HEK293 (cell line): ENCODE measurements at regions not wholly inside any gene's neighbourhood (a gene's known extent, or its start where the extent isn't known, plus 50 kb on each side); places are given as distances from the start of the nearest gene placed in this dataset.

Source experiments
- CTCF ChIA-PET: fragments of 350-600 bp; formaldehyde crosslinking; extraction: SDS; loops from one replicate; lab custom pipeline; 2021; ENCODE audit warnings: antibody characterized with exemption; lab: Yijun Ruan, JAX
- POLR2A ChIA-PET: fragments of 300-600 bp; formaldehyde crosslinking; extraction: SDS; loops from one replicate; lab custom pipeline; 2020; ENCODE audit warnings: antibody characterized with exemption, inconsistent platforms; lab: Yijun Ruan, JAX
- H3K27ac ChIP-seq: fragments of 200-500 bp; sonication (Bioruptor generic); 2 replicates; pipeline ENCODE4 v1.5.1; 2014; ENCODE audit warnings: low read depth, low read length, control low read depth, inconsistent platforms; ENCODE audit errors: extremely low read depth
- H3K36me3 ChIP-seq, 2 experiments: fragments of 200-500 bp in 1 of 2; sonication (Bioruptor generic) in 1 of 2; 1 replicate in 1 of 2; 2 replicates in 1 of 2; pipeline ENCODE4 v1.5.1; 2014 to 2017; ENCODE audit warnings: inconsistent platforms in 2 of 2, low read length in 2 of 2; ENCODE audit not compliant: control insufficient read depth in 2 of 2, insufficient read depth in 1 of 2
- H3K4me1 ChIP-seq: fragments of 200-500 bp; sonication (Bioruptor generic); 2 replicates; pipeline ENCODE4 v1.5.1; 2014; ENCODE audit warnings: mild to moderate bottlenecking, low read length, inconsistent platforms; ENCODE audit not compliant: control insufficient read depth, insufficient read depth
- H3K4me3 ChIP-seq: 2 replicates; pipeline ENCODE4 v1.5.1; 2011; ENCODE audit warnings: low read depth, mild to moderate bottlenecking, control low read depth, low read length, moderate library complexity
- H3K9me3 ChIP-seq: fragments of 200-500 bp; sonication (Bioruptor generic); 2 replicates; pipeline ENCODE4 v1.5.1; 2014; ENCODE audit warnings: low read depth, low read length, inconsistent platforms; ENCODE audit not compliant: control insufficient read depth, insufficient read depth
- GFI1B ChIP-seq: fragments of 450-650 bp; formaldehyde crosslinking; IDR thresholded peaks from 2 replicates; pipeline ENCODE4 v1.5.1; 2016; ENCODE audit warnings: missing biosample characterization, missing genetic modification characterization
- SALL2 ChIP-seq: fragments of 450-650 bp; formaldehyde crosslinking; IDR thresholded peaks from 2 replicates; pipeline ENCODE4 v1.5.0; 2017; ENCODE audit warnings: missing biosample characterization, mild to moderate bottlenecking, missing genetic modification characterization, borderline replicate concordance
- SCRT1 ChIP-seq: fragments of 450-650 bp; formaldehyde crosslinking; IDR thresholded peaks from 2 replicates; pipeline ENCODE4 v1.5.1; 2016; ENCODE audit warnings: missing biosample characterization, missing genetic modification characterization, borderline replicate concordance
- TRIM28 ChIP-seq: IDR thresholded peaks from 2 replicates; pipeline ENCODE4 v1.6.1; 2011; ENCODE audit warnings: low read length, control low read depth, borderline replicate concordance
- WT1 ChIP-seq: fragments of 450-650 bp; formaldehyde crosslinking; IDR thresholded peaks from 2 replicates; pipeline ENCODE4 v1.5.1; 2016; ENCODE audit warnings: missing biosample characterization, missing genetic modification characterization
- ZBTB10 ChIP-seq: fragments of 450-650 bp; formaldehyde crosslinking; IDR thresholded peaks from 2 replicates; pipeline ENCODE4 v1.5.1; 2016; ENCODE audit warnings: missing biosample characterization, missing genetic modification characterization
- ZBTB11 ChIP-seq: fragments of 450-650 bp; formaldehyde crosslinking; conservative IDR thresholded peaks from 2 replicates; pipeline ENCODE4 v1.5.1; 2016; ENCODE audit warnings: low read depth, missing biosample characterization, missing genetic modification characterization
- ZBTB44 ChIP-seq: fragments of 450-650 bp; IDR thresholded peaks from 2 replicates; pipeline ENCODE4 v1.5.1; 2018; ENCODE audit warnings: missing biosample characterization, mild to moderate bottlenecking, missing genetic modification characterization
- ZBTB8A ChIP-seq: fragments of 450-650 bp; formaldehyde crosslinking; IDR thresholded peaks from 2 replicates; pipeline ENCODE4 v1.5.1; 2016; ENCODE audit warnings: missing biosample characterization, missing genetic modification characterization
- ZFP3 ChIP-seq: fragments of 450-650 bp; formaldehyde crosslinking; IDR thresholded peaks from 2 replicates; pipeline ENCODE4 v1.5.1; 2016; ENCODE audit warnings: low read depth, missing biosample characterization, missing genetic modification characterization
- ZNF157 ChIP-seq: fragments of 450-650 bp; formaldehyde crosslinking; IDR thresholded peaks from 2 replicates; pipeline ENCODE4 v1.5.1; 2016; ENCODE audit warnings: missing biosample characterization, missing genetic modification characterization
- ZNF473 ChIP-seq: fragments of 450-650 bp; formaldehyde crosslinking; IDR thresholded peaks from 2 replicates; pipeline ENCODE4 v1.5.1; 2017; ENCODE audit warnings: missing biosample characterization, missing genetic modification characterization
- ZNF548 ChIP-seq: fragments of 450-650 bp; formaldehyde crosslinking; IDR thresholded peaks from 2 replicates; pipeline ENCODE4 v1.5.1; 2016; ENCODE audit warnings: missing biosample characterization, missing genetic modification characterization
- ZNF560 ChIP-seq: fragments of 450-650 bp; formaldehyde crosslinking; IDR thresholded peaks from 2 replicates; pipeline ENCODE4 v1.5.1; 2017; ENCODE audit warnings: missing biosample characterization, missing genetic modification characterization, borderline replicate concordance
- ZNF670 ChIP-seq: fragments of 450-650 bp; formaldehyde crosslinking; IDR thresholded peaks from 2 replicates; pipeline ENCODE4 v1.5.1; 2016; ENCODE audit warnings: missing biosample characterization, missing genetic modification characterization, low read depth
- ZNF791 ChIP-seq: fragments of 450-650 bp; formaldehyde crosslinking; IDR thresholded peaks from 2 replicates; pipeline ENCODE4 v1.5.1; 2016; ENCODE audit warnings: missing biosample characterization, missing genetic modification characterization
- TF ChIP-seq, protein P1 (sequence below): fragments of 450-650 bp; formaldehyde crosslinking; IDR thresholded peaks from 2 replicates; pipeline ENCODE4 v1.5.1; 2016; ENCODE audit warnings: missing biosample characterization, missing genetic modification characterization, low read depth
- TF ChIP-seq, protein P2 (sequence below): fragments of 450-650 bp; formaldehyde crosslinking; IDR thresholded peaks from 2 replicates; pipeline ENCODE4 v1.5.0; 2017; ENCODE audit warnings: missing biosample characterization, missing genetic modification characterization, borderline replicate concordance

- no peaks in the 10 kb centered on the region for H3K4me1 ChIP-seq
- H3K4me3 ChIP-seq = no peak overlapping the region
- no peaks in the 10 kb centered on the region for H3K9me3 ChIP-seq
- ChIA-PET POLR2A (interaction anchor here (0.6 kb wide), 1 partner anchor 244 kb away, joined by 6 read pairs; no protein-coding TSS in a partner anchor), CTCF (no interaction called here)
- H3K36me3 ChIP-seq = no peaks in the 10 kb centered on the region
- no peak for TF ChIP-seq ZBTB44
- no peak for TF ChIP-seq GFI1B (tag by site-specific recombination)
- TF ChIP-seq ZNF560 (tag by site-specific recombination) = no peak
- TF ChIP-seq ZNF473 (tag by site-specific recombination) = no peak
- no peak for TF ChIP-seq ZNF157
- TF ChIP-seq TRIM28 = no peak
- TF ChIP-seq, protein P1, sequence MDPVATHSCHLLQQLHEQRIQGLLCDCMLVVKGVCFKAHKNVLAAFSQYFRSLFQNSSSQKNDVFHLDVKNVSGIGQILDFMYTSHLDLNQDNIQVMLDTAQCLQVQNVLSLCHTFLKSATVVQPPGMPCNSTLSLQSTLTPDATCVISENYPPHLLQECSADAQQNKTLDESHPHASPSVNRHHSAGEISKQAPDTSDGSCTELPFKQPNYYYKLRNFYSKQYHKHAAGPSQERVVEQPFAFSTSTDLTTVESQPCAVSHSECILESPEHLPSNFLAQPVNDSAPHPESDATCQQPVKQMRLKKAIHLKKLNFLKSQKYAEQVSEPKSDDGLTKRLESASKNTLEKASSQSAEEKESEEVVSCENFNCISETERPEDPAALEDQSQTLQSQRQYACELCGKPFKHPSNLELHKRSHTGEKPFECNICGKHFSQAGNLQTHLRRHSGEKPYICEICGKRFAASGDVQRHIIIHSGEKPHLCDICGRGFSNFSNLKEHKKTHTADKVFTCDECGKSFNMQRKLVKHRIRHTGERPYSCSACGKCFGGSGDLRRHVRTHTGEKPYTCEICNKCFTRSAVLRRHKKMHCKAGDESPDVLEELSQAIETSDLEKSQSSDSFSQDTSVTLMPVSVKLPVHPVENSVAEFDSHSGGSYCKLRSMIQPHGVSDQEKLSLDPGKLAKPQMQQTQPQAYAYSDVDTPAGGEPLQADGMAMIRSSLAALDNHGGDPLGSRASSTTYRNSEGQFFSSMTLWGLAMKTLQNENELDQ (tag by site-specific recombination) = no peak
- TF ChIP-seq, protein P2, sequence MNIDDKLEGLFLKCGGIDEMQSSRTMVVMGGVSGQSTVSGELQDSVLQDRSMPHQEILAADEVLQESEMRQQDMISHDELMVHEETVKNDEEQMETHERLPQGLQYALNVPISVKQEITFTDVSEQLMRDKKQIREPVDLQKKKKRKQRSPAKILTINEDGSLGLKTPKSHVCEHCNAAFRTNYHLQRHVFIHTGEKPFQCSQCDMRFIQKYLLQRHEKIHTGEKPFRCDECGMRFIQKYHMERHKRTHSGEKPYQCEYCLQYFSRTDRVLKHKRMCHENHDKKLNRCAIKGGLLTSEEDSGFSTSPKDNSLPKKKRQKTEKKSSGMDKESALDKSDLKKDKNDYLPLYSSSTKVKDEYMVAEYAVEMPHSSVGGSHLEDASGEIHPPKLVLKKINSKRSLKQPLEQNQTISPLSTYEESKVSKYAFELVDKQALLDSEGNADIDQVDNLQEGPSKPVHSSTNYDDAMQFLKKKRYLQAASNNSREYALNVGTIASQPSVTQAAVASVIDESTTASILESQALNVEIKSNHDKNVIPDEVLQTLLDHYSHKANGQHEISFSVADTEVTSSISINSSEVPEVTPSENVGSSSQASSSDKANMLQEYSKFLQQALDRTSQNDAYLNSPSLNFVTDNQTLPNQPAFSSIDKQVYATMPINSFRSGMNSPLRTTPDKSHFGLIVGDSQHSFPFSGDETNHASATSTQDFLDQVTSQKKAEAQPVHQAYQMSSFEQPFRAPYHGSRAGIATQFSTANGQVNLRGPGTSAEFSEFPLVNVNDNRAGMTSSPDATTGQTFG = no peak
- no peak for TF ChIP-seq ZFP3 (tag by site-specific recombination)
- TF ChIP-seq ZNF791 (tag by site-specific recombination) = no peak
- TF ChIP-seq ZBTB8A (tag by site-specific recombination) = no peak
- TF ChIP-seq ZNF670 (tag by site-specific recombination) = no peak
- no peak for TF ChIP-seq SALL2 (tag by site-specific recombination)
- TF ChIP-seq ZNF548 (tag by site-specific recombination) = no peak
- TF ChIP-seq ZBTB10 (tag by site-specific recombination) = no peak
- TF ChIP-seq SCRT1 (tag by site-specific recombination) = no peak
- TF ChIP-seq ZBTB11 = no peak
- no peak for TF ChIP-seq WT1 (tag by site-specific recombination)
- H3K27ac ChIP-seq = no peak overlapping the region
These were observed 158.6 kb upstream of the MAGI2 start for GRCh38 chr7:79612022-79612421.
